ENCODE measurements at regions not wholly inside any gene's neighbourhood (a gene's known extent, or its start where the extent isn't known, plus 50 kb on each side); places are given as distances from the start of the nearest gene placed in this dataset.
"Not testable (repeated sequence)": the region's sequence is repeated elsewhere in the genome, so short reads cannot be mapped to it uniquely, and the experiment has no call there.

DNA sequence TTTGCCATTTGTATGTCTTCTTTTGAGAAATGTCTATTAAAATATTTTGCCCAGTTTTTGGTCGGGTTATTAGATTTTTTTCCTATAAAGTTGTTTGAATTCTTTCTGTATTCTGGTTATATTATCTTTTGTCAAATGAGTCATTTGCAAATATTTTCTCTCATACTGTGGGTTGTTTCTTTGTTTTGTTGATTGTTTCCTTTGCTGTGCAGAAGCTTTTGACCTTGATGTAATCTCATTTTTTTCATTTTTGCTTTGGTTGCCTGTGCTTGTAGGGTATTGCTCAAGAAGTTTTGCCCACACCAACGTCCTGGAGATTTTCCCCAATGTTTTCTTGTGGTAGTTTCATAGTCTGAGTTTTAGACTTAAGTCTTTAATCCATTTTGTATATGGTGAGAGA lies 245.7 kb downstream of the ADCYAP1 start:
- no peak for DNase-seq

DNA sequence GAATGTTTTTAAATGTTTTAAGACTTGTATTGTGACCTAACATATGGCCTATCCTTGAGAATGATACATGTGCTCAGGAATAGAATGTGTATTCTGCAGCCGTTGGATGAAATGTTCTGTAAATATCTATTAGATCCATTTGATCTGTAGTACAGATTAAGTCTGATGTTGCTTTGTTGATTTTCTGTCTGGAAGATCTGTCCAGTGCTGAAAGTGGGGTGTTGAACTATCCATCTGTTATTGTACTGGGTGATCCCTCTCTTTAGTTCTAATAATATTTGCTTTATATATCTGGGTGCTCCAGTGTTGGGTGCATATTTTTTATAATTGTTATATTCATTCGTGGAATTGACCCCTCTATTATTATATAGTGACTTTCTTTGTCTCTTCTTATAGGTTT lies 248.3 kb downstream of the ADCYAP1 start:
- DNase-seq = not testable (repeated sequence)

DNA sequence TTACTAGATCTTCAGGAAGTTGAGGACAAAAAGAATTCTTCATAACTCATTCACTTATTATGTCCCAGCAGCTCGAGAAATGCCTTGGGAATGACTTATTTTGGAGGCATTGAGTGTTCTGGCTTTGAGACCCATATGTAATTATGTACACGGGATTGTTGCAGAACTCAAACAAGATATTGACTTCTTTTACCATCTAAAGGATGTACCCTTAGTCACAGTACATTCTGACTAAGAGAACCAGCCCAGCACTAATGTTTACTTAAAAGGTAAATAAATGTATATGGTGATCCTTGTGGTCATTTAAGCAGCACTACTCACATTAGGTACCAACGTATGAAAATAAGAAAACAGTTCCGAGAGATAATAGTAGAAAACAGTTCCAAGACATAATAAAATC lies 268.9 kb downstream of the ADCYAP1 start:
- DNase-seq = no peak

DNA sequence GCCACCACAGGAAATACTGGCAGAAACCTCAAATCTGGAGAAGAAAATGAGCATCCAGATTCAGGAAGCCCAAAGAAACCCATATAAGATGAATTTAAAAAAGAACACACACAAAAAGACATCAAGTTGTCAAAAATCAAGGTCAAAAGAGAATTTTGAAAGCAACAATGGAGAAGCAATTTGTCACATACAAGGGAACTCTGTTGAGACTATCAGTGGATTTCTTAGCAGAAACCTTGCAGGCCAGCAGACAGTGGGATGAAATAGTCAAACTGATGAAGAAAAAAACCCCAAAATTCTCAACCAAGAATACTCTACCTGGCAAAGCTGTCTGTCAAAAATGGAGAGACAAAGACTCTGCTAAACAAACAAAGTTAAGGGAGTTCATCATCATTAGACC lies 272.6 kb downstream of the ADCYAP1 start:
- DNase-seq = no peak

DNA sequence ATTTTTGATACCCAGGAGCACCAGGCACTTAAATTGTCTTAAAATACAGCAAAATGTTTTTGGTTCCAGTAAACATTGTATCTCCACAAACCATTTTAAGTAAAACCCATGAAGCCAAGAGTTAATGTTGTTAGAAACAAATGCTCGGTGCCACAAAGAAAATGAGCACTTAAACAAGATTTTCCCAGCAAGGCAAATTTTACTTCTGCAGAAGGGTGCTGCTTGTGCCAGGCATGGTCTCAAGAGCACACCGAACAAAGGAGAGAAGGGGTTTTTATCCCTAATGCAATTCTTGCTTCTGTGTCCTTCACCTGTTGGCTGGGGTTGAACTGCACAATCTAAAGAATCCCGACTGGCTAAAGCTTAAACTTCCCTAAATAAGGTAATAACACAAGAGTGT lies 286.7 kb downstream of the ADCYAP1 start:
- no peak for DNase-seq

DNA sequence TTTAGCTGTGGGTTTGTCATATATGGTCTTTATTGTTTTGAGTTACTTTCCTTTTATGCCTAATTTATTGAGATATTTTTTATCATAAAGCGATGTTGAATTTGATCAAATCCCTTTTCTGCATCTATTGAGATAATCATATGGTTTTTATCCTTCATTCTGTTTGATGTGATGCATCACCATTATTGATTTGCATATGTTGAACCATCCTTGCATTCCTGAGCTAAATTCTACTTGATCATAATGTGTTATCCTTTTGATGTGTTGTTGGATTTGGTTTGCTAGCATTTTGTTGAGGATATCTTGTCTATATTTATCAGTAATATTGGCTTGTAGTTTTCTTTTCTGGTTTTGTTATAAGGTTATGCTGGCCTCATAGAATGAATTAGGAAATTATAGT lies 308.5 kb downstream of the ADCYAP1 start:
- no peak for DNase-seq

DNA sequence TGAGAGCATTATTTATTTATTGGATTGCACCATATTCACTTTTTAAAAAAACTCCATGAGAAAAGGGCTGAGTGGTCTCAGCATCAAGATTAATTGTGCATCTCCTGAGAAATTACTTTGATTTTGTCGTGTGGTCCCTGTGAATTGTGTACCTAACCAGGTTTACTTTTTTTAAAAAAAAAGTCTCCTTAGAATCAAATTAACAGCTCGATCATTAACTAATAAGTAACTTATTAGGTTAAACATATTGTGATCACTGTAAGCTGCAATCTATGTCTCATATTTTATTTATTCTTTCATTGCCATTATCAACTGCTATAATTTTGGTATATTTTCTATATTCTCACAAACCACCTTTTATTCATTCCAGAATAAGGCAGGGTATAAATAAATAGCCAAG lies 318.2 kb downstream of the ADCYAP1 start:
- DNase-seq = no peak

DNA sequence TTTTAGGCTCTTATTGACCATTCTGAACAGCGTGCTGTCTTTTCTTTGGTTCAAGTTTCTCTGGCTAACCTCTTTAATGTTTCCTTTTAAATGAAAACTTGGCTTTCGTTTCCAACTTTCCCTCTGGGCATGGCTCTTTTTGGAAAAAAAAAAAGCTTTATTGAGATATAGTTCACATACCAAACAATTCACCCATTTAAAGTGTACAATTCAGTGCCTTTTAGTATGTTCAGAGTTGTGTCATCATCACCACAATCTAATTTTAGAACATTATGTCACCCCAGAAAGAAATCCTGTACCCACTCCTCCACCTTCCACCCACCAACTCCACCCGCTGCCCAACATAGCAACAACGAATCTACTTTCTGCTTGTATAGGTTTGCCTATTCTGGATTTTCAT lies 322.4 kb downstream of the ADCYAP1 start:
- no peak for DNase-seq

DNA sequence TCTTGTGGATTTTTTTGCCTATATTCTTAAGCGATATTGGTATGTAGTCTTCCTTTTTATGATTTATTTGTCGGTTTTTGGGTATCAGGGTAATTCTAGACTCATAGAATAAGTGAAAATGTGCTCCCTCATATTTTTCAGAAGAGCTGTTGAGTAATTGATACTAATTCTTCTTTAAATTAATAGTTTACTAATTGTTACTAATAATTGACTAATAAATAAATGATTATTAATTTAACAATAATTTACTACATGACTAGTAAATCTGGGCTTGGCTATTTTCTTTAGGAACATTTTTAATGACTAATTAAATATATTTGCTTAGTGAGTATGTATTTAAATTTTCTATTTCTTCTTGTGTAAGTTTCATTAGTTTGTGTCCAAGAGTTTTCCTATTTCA lies 325.0 kb downstream of the ADCYAP1 start:
- no peak for DNase-seq

DNA sequence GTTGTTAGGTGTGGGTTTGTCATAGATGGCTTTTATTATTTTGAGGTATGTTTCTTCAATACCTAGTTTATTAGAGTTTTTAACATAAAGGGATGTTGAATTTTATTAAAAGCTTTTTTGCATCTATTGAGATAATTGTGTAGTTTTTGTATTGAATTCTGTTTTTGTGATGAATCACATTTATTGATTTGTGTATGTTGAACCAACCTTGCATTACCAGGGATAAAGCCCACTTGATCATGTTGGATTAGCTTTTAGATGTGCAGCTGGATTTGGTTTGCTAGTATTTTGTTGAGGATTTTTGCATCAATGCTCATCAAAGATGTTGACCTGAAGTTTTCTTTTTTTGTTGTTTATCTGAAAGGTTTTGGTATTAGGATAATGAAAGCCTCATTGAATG lies 328.2 kb downstream of the ADCYAP1 start:
- DNase-seq = no peak

DNA sequence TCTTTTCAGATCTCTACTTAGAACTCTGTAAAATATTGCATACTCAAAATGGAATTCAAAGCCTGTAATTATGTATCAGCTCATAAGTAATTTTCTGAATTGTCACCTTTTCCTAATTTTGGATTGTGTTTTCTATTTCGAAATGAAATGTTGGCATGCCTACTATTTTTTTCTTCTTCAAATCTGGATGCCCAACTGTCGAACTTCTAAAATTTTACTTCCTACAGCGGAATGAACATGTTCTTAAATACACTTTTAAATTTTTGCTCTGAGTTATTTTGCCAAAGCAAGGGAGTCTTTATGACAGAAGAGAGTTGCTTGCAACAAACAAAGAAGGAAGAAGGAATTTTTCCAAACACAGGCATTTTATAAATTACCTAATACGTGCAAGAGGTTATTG lies 336.0 kb downstream of the ADCYAP1 start:
- DNase-seq = no peak

DNA sequence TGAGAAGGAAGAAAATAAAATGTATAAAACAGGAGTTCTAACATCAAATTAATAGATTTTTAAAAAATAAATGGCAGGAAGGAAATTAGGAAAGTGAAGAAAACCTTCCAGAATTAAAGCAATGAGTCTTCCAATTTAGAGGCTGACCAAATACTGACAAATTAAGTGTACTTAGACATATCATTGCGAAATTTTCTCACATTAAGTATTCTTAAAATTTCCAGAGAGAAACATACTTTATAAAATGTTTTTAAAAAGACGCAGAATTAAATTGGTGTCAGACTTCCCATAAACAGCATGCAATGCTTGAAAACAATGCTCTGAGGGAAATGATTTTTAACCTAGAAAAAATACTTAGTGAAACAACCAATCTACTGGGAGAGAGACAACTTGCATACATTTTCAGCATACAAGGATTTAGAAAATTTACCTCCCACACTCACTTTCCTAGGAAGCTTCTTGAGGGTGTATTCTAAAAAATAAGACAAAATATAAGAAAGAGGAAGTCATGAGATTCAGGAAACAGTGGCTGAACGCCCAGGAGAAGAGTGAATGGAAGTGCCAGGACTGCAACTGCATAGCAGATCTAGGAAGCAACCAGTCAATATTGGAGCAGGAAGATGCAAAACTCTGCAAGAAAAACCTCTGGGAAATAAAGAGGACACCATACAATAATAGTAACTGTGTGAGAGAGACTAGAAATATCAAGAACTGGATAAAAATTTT lies 339.9 kb downstream of the ADCYAP1 start:
- no peak for DNase-seq

DNA sequence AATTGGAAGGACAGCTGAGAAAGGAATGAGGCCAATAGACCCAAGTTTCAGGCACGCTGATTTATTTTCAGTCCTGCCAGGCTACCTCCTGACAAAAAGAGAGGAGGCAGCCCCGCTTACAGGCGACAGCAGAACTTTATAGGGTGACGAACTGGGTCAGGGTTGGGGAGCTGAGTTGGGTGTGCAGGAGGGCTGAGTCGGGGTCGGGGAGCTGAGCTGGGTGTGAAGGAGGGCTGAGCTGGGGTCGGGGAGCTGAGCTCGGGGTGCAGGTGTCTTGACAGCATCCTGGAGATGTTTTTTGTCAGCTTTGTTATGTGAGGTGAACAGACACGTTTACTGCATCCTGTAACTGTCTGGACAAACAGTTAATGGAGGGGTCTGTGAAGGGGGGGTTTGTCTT lies 342.2 kb downstream of the ADCYAP1 start:
- DNase-seq = no peak

DNA sequence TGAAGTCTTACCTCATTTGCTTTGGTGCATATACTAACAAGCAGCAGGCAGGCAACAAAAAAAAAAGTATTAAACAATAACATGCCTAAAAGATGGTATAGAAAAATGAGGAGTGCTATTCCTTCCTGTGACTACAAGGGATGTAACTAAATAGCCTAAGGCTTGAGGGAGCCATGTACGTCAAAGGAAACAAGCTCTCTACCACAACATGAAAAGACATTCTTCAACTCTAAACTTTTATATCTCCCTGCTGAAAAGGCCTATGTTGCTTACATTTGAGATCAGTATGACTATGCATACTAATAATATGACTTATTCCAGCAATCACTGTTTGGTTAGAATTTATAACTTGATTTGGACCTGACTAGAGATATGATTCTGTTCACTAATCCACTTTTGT lies 347.9 kb downstream of the ADCYAP1 start:
- no peak for DNase-seq

DNA sequence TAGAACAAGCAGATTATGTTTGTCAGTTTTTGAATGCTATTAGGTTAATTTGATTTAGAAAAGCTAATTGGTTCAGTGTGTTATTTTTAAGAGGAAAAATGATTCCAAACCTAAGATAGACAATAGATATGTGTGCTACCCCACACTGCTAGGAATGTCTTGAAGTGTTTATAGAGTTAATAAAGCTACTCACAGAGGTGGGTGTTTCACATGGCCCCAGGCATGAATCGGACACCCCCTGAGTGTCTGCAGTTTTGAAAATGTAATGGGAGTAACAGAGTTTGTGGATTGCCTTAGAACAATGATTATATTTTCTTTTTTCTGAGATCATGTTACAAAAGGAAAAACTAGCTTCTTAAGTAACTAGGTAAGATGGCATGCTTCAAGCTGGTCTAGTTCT lies 348.3 kb downstream of the ADCYAP1 start:
- no peak for DNase-seq

DNA sequence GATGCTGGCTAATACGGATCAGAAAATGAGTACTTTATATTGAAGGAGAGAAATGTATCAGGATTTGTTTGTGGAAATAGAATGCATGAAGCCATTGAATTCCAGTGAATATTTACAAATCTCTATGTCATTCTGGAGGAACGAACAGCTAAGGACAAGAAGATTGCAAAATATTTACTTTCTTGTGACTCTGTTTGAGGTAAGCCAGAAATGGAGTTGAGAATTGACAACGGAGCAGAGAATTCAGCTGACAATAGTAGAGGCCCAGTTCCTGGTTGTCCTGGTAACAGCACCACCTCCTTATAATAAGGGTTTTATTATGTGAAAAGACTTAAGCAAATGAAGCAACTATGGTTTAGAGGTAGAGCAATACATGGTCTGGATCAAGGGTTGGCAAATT lies 349.2 kb downstream of the ADCYAP1 start:
- no peak for DNase-seq

DNA sequence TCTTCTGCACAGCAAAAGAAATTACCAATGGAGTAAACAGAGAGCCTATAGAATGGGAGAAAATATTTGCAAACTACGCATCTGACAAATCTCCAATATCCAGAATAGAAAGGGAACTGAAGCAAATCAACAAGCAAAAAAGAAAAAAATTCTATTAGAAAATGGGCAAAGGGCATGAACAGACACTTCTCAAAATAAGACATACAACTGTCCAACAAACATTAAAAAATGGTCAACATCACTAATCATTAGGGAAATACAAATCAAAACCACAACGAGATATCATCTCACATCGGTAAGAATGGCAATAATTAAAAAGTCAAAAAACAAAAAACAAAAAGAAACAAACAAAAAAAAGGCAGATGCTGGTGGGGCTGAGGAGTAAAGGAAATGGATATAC lies 356.4 kb downstream of the ADCYAP1 start:
- no peak for DNase-seq

DNA sequence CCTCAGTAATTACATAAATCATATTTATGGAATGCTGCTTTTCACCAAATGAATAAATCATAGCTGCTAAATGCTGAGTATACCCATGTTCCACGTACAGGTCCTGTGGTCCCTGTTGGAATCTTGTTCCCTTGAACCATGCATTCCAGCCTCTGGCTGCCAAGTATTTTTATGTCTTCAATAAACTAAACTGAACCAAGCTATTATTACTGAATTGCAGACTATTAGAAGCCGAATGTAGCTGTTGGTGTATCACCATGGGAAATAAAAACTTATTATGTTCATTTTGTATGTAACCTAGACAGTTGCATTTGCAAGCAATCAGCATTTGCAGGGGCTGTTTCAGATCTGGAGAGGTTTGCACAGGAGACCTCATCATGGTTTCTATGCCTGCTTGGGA lies 362.4 kb downstream of the ADCYAP1 start:
- DNase-seq = no peak

DNA sequence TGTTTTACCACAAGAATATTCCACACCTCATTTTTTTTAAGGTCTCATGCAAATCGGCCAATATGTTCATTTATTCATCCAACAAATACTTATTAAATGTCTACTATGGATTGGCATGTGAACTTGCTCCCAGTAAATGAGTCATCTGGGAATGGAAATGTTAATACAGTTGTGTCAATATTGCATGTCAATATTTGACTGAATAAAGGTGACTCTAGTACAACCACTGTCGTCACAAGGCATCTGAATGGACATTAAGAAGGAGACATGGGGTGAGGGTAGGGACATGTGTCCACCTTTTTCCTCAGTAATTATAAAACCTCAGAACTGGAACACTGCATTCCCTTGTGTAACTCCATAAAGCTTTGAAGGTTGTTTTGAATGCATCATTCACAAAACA lies 365.4 kb downstream of the ADCYAP1 start:
- no peak for DNase-seq

DNA sequence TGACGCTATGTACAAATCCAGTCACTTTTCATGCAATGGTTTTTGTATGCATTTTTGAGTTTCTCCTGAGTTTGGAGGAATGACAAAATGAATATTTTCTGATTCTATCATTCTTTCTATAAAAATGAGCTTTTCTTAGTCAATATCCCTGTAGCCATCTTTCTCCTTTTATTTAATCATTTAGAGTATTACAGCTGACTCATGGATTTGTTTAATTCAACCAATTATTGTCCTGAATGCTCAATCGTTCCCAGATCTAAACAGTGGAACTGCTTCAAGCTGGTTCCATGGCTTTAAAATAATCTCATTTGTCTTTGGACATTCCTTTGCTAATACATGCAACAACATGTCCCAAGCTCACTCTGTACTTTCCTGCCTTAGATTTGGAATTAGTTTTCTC lies 368.8 kb downstream of the ADCYAP1 start:
- no peak for DNase-seq

DNA sequence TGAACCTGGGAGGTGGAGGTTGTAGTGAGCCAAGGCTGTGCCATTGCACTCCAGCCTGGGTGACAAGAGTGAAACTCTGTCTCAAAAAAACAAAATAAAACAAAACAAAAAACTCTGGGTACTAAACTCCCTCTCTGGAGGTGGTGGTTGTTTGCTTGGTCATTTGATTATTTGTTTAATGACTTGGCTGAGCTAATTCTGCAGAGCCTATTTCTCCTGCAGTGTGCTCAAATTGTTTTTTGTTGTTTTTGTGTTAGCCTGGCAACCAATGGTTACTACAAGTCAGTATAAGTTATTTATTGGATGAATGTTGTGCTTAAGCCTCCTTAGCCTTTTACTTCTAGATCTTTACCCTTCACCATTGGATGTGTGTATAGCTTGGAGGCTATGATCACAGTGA lies 387.5 kb downstream of the ADCYAP1 start:
- no peak for DNase-seq

DNA sequence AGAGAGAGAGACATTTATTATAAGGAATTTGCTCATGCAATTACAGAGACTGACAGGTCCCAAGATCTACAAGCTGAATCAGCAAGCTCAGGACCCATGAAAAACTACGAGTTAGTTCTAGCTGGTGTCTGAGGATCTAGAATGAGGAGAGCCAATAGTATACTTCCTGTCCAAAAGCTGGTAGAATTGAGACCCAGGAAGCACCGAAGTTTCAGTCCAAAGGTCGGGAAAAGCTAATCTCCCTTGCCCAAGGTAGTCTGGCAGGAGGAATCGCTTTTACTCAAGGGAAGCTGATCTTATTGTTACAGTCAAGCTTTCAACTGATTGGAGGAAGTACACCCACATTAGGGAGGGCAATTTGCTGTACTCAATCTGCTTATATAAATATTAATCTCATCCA lies 389.6 kb downstream of the ADCYAP1 start:
- no peak for DNase-seq

DNA sequence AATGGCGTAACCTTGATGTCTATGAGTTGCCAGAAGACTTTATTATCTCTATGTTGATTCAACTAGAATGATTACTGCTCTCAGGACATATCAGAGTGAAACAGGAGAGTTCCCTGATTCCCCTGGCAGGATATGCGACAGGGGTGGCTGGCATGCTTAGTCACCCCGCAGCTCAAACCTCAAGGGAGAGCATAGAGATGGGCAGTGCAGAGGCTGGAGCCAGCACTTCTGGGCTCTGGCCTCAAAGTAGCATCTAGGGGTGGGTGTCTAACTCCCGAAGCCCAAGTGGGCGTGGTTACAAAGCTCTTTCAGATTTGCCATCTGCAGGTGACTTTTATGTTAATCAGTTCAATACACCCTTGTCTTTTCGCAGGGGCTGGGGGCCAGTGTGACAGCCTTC lies 391.6 kb downstream of the ADCYAP1 start:
- DNase-seq = no peak

DNA sequence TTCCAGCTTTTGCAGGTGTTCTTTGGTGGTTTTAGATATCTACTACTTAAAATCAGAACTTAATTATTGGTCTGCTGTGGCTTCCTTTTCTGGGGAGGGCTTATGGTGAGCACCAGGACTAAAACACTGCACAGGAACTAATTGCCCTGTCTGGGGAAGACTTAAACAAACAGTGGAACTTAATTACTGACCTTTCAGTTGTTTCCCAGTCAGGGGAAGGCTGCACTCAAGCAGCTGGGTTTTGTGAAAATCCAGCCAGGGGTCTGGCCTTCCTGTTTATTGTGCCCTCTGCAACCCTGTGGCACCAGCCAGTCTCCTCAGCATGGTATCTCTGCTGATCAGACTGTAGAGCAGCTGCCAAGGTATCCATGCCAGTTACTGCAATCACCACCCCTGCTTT lies 398.2 kb downstream of the ADCYAP1 start:
- DNase-seq = no peak

DNA sequence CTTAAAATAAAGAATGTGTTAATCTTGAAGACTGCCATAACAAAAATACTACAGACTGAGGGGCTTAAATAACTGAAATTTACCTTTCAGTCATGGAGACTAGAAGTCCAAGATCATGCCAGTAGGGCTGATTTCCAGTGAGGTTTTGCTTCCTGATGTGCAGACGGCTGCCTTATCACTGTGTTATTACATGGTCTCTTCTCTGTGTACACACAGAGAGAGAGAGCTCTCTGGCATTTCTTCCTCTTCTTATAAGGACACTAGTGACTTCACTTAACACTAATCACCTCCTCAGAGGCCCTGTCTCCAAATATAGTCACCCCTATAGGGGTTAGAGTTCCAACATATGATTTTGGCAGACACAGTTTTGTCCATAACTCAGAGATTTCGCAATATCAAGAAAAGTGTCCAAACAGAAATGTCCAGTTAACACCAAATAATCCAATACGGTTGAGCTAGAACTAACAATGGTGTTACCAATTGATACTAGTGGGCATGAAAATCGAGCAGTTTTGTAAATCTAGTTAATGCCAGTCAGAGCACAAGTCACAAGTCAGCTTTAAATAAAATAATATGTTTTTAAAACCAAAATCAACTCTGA lies 399.8 kb downstream of the ADCYAP1 start:
- no peak for DNase-seq

Data from NCI-H1694 treated with DMSO at 0.1 percent for 48 hours (cell line).